PC-9 (cell line): ENCODE measurements at regions not wholly inside any gene's neighbourhood (a gene's known extent, or its start where the extent isn't known, plus 50 kb on each side); places are given as distances from the start of the nearest gene placed in this dataset.

Source experiments
- BruUV-seq: library from RNA; stranded (reverse); fragments of 400-500 nt; replicated peaks from 2 replicates; lab custom pipeline; 2021; lab: Mats Ljungman, UMichigan
- CTCF ChIA-PET: fragments of 300-600 bp; sonication (Branson Sonifier 250); formaldehyde crosslinking; loops from one replicate; lab custom pipeline; 2022; ENCODE audit warnings: antibody characterized with exemption; lab: Charles Lee
- POLR2A ChIA-PET: fragments of 300-600 bp; sonication (Branson Sonifier 250); formaldehyde crosslinking; loops from one replicate; lab custom pipeline; 2022; ENCODE audit warnings: antibody characterized with exemption; ENCODE audit not compliant: unreplicated experiment; lab: Charles Lee
- DNase-seq, 2 experiments: peaks; one replicate each; pipeline versions ENCODE4 v3.0.0 to v3.0.0-alpha.2; 2015 to 2022; ENCODE audit warnings: mixed read lengths in 1 of 2
- H2AFZ ChIP-seq: fragments of 200-600 bp; sonication (generic); 2 replicates; pipeline ENCODE4 v1.8.1; 2017; ENCODE audit warnings: antibody characterized with exemption
- H3F3A ChIP-seq: fragments of 200-600 bp; sonication (generic); 2 replicates; pipeline ENCODE4 v1.8.1; 2017; ENCODE audit warnings: antibody characterized with exemption, mild to moderate bottlenecking, low read depth; ENCODE audit not compliant: insufficient read depth
- H3K27ac ChIP-seq: fragments of 200-600 bp; sonication (generic); 2 replicates; pipeline ENCODE4 v1.6.1; 2016; ENCODE audit warnings: mixed run types
- H3K27me3 ChIP-seq: fragments of 200-600 bp; sonication (generic); 2 replicates; pipeline ENCODE4 v1.6.1; 2016; ENCODE audit warnings: low read depth, mixed run types; ENCODE audit not compliant: insufficient read depth
- H3K36me3 ChIP-seq: fragments of 200-600 bp; sonication (generic); 2 replicates; pipeline ENCODE4 v1.6.1; 2016; ENCODE audit warnings: low read depth, mixed run types
- H3K4me1 ChIP-seq: fragments of 200-600 bp; sonication (generic); replicated peaks from 2 replicates; pipeline ENCODE4 v1.6.1; 2016; ENCODE audit warnings: mixed run types; ENCODE audit not compliant: insufficient read depth
- H3K4me2 ChIP-seq: fragments of 200-600 bp; sonication (generic); 2 replicates; pipeline ENCODE4 v1.6.1; 2017; ENCODE audit warnings: mixed run types
- H3K4me3 ChIP-seq: fragments of 200-600 bp; sonication (generic); 2 replicates; pipeline ENCODE4 v1.6.1; 2016; ENCODE audit warnings: mixed run types
- H3K79me2 ChIP-seq: fragments of 200-600 bp; sonication (generic); 2 replicates; pipeline ENCODE4 v1.6.1; 2017; ENCODE audit warnings: low read depth, mixed run types
- H3K9me2 ChIP-seq: fragments of 200-600 bp; sonication (generic); 2 replicates; pipeline ENCODE4 v1.8.1; 2017; ENCODE audit warnings: mild to moderate bottlenecking; ENCODE audit not compliant: insufficient read depth
- H3K9me3 ChIP-seq: fragments of 200-600 bp; sonication (generic); 2 replicates; pipeline ENCODE4 v1.8.1; 2016; ENCODE audit warnings: low read depth; ENCODE audit not compliant: insufficient read depth
- H4K20me1 ChIP-seq: fragments of 200-600 bp; sonication (generic); 2 replicates; pipeline ENCODE4 v1.8.1; 2017; ENCODE audit not compliant: insufficient read depth
- EZH2 ChIP-seq: fragments of 200-600 bp; sonication (generic); IDR thresholded peaks from 2 replicates; pipeline ENCODE4 v1.8.0; 2017; ENCODE audit warnings: antibody characterized with exemption, low read depth
- intact Hi-C: fragments of 100-400 bp; cut with micrococcal nuclease; formaldehyde crosslinking; loops from one replicate; pipeline ENCODE4 v1.10.0; 2022; ENCODE audit not compliant: unreplicated experiment
- TF ChIP-seq, protein P1 (sequence below): fragments of 200-600 bp; sonication (generic); conservative IDR thresholded peaks from 2 replicates; pipeline ENCODE4 v1.6.1; 2017; ENCODE audit warnings: mixed run types, antibody characterized with exemption, mild to moderate bottlenecking, moderate library complexity

DNA sequence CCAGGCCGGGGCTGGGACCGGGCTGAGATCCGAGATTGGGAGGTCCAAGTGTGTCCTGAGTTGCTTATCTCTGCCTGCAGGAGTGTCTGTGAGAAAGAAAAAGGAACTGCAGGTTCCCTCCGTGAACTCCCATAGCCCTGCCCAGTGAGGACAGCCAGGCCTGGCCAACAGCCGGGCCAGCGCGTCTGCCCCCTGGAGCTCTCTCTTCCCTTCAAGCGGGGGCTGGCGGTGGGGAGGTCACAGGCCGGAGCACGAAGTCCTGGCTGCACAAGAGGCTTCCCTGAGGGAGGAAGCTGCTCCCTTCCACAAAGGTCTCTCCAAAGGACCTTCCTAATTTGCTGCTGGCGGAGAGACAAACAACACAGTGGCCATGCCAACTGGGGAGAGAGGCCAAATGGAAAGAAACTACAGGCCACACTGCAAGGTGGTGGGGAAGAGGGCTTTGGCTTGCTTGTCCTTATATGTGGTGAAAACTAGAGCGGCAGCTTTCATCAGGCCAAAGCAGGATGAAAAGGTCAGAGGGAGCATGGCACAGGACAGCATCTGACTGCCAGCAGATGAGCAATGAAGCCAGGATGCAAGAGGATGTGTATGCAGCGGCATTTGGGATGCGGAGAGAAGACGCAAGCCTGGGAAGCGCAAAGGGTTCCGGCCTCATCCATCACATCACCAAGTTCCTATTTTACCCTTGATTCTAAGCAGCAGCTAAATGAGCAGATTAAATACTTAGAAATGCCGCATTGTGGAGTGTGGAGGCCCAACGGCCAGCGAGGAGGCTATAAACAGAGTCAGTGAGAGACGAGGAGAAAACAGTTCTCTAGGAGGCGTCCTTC is 260.0 kb downstream of the ERMARD start:
- no peak for DNase-seq
- H3F3A ChIP-seq = no peaks in the 10 kb centered on the region
- H3K9me2 ChIP-seq = no peaks in the 10 kb centered on the region
- no peaks in the 10 kb centered on the region for H3K9me3 ChIP-seq
- peaks cover 72% of the 10 kb centered on the region for H3K27me3 ChIP-seq
- TF ChIP-seq, protein P1, sequence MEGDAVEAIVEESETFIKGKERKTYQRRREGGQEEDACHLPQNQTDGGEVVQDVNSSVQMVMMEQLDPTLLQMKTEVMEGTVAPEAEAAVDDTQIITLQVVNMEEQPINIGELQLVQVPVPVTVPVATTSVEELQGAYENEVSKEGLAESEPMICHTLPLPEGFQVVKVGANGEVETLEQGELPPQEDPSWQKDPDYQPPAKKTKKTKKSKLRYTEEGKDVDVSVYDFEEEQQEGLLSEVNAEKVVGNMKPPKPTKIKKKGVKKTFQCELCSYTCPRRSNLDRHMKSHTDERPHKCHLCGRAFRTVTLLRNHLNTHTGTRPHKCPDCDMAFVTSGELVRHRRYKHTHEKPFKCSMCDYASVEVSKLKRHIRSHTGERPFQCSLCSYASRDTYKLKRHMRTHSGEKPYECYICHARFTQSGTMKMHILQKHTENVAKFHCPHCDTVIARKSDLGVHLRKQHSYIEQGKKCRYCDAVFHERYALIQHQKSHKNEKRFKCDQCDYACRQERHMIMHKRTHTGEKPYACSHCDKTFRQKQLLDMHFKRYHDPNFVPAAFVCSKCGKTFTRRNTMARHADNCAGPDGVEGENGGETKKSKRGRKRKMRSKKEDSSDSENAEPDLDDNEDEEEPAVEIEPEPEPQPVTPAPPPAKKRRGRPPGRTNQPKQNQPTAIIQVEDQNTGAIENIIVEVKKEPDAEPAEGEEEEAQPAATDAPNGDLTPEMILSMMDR = no peak
- no peak for TF ChIP-seq EZH2
- H4K20me1 ChIP-seq = no peaks in the 10 kb centered on the region
- H3K27ac ChIP-seq = no peak overlapping the region
- BruUV-seq = no TSS peak
- ChIA-PET CTCF (no interaction called here), POLR2A (no interaction called here)
- H3K4me3 ChIP-seq = no peak overlapping the region
- H3K4me2 ChIP-seq = no peak overlapping the region
- H3K4me1 ChIP-seq = no peaks in the 10 kb centered on the region
- intact Hi-C loops = no loop called here
- H3K79me2 ChIP-seq = no peaks in the 10 kb centered on the region
- no peak overlapping the region for H2AFZ ChIP-seq
- no peaks in the 10 kb centered on the region for H3K36me3 ChIP-seq

DNA sequence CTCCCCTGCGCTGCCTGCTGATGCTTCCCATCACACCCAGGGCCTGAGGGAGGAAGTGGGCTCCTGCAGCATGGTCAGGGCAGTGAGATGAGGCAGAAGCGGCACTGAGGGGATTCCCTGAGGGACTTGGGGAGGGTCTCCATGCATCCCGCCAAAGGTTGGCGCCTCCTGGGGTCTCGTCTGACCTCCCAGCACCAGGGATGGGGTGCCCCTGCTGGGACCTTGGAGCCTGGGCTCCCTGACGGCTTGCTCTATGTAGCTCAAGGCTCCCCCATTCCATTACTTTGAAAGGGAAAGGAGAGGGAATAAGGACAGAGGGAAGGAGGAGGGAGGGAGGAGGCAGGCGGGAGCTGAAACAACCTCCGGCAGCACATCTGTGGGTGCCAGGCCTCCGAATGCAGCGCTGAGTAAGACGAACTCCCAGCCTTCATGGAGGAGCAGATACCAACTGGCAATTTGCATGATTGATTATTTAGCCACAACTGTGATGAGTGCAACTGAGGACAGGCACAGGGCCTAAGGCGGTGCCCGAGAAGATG is 259.3 kb downstream of the ERMARD start:
- ChIA-PET CTCF (no interaction called here), POLR2A (no interaction called here)
- Histone ChIP-seq H3K27me3 (peaks cover 71% of the 10 kb centered on the region), H3K4me2 (no peak overlapping the region), H3K4me3 (no peak overlapping the region), H3K4me1 (no peaks in the 10 kb centered on the region), H4K20me1 (no peaks in the 10 kb centered on the region), H3K9me2 (no peaks in the 10 kb centered on the region), H3K27ac (no peak overlapping the region), H2AFZ (no peak overlapping the region), H3F3A (no peaks in the 10 kb centered on the region), H3K9me3 (no peaks in the 10 kb centered on the region), H3K36me3 (no peaks in the 10 kb centered on the region), H3K79me2 (no peaks in the 10 kb centered on the region)
- no peak for TF ChIP-seq EZH2
- TF ChIP-seq, protein P1 = no peak
- intact Hi-C loops = no loop called here
- BruUV-seq = no TSS peak
- no peak for DNase-seq

DNA sequence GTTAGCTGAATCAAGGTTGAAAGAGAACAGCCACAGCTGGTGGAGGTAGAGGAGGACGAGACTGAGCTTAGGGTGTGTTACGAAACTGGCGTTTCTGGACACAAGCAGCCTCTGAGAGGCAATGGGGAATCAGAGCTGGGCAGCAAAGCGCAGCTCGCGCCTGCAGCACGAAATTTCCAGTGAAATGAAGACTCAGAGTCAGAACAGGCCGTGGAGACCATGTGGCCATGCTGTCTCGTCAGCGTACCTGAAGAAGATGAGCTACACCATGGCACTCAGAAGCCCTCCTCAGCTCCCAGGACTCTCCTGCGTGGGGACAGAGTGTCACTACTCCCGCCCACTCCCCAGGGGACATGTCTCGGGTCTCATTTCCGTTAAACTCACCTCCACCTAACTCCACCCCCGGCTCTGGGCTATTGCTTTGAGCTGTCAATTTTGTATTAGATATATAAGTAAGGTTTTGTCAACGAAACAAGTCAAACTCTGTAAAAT is 256.9 kb downstream of the ERMARD start:
- ChIA-PET POLR2A (no interaction called here), CTCF (no interaction called here)
- Histone ChIP-seq H3F3A (no peaks in the 10 kb centered on the region), H3K4me2 (no peak overlapping the region), H4K20me1 (no peaks in the 10 kb centered on the region), H2AFZ (no peak overlapping the region), H3K4me1 (no peaks in the 10 kb centered on the region), H3K79me2 (no peaks in the 10 kb centered on the region), H3K27me3 (peaks cover 68% of the 10 kb centered on the region), H3K9me3 (no peaks in the 10 kb centered on the region), H3K36me3 (no peaks in the 10 kb centered on the region), H3K9me2 (no peaks in the 10 kb centered on the region), H3K4me3 (no peak overlapping the region), H3K27ac (no peak overlapping the region)
- intact Hi-C loops = no loop called here
- DNase-seq = no peak
- TF ChIP-seq, protein P1 = no peak
- TF ChIP-seq EZH2 = no peak
- BruUV-seq = no TSS peak
